ENCODE measurements at regions not wholly inside any gene's neighbourhood (a gene's known extent, or its start where the extent isn't known, plus 50 kb on each side); places are given as distances from the start of the nearest gene placed in this dataset.

DNA sequence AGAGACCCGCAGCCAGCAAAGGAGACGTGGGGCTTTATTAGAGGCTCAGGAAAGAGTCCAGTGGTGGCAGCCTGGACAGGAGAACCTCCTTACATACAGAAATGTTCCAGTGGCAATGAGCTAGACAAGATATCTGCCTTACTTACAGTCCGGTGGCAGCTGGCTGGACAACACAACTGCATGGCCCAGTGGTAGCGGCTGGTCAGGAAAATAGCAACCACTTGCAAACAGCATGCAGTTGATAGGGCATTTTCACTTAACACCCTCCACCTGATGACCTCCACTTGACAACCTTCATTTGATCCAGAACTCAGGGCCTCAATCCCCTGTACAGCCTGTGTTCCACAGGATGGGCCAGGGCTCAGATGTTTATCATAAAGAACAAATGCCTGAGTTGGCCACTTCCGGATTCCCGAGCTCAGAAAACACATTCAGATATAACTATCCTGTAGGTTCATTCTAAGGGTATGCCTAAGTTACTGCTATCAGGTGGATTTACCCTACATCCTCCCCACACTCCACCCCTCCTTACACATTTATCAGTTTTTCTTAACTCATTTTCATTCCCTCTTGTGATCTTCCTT, 63.3 kb upstream of the ITPRID2 start:
- H3K4me1 Mint-ChIP-seq (ENCODE audit: unreplicated experiment), result no peaks in the 10 kb centered on the region
- H3K27ac Mint-ChIP-seq (ENCODE audit: unreplicated experiment), result no peak overlapping the region
- no peak for DNase-seq (ENCODE audit: low spot score)
- H3K36me3 Mint-ChIP-seq (ENCODE audit: low read depth, unreplicated experiment), result no peaks in the 10 kb centered on the region
- H3K27me3 Mint-ChIP-seq (ENCODE audit: unreplicated experiment), result no peaks in the 10 kb centered on the region
- TF ChIP-seq, protein P1, sequence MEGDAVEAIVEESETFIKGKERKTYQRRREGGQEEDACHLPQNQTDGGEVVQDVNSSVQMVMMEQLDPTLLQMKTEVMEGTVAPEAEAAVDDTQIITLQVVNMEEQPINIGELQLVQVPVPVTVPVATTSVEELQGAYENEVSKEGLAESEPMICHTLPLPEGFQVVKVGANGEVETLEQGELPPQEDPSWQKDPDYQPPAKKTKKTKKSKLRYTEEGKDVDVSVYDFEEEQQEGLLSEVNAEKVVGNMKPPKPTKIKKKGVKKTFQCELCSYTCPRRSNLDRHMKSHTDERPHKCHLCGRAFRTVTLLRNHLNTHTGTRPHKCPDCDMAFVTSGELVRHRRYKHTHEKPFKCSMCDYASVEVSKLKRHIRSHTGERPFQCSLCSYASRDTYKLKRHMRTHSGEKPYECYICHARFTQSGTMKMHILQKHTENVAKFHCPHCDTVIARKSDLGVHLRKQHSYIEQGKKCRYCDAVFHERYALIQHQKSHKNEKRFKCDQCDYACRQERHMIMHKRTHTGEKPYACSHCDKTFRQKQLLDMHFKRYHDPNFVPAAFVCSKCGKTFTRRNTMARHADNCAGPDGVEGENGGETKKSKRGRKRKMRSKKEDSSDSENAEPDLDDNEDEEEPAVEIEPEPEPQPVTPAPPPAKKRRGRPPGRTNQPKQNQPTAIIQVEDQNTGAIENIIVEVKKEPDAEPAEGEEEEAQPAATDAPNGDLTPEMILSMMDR (IDR thresholded peaks at IDR 0.05; ENCODE audit: unreplicated experiment), result no peak
- no peaks in the 10 kb centered on the region for H3K9me3 Mint-ChIP-seq (ENCODE audit: unreplicated experiment)
- H3K4me3 Mint-ChIP-seq (ENCODE audit: unreplicated experiment), result no peak overlapping the region

- no peaks in the 10 kb centered on the region for H3K27me3 Mint-ChIP-seq (ENCODE audit: unreplicated experiment)
- no peaks in the 10 kb centered on the region for H3K9me3 Mint-ChIP-seq (ENCODE audit: unreplicated experiment)
- TF ChIP-seq, protein P1 (IDR thresholded peaks at IDR 0.05; ENCODE audit: unreplicated experiment), result no peak
- no peak for DNase-seq (ENCODE audit: low spot score)
- no peaks in the 10 kb centered on the region for H3K36me3 Mint-ChIP-seq (ENCODE audit: low read depth, unreplicated experiment)
- no peak overlapping the region for H3K27ac Mint-ChIP-seq (ENCODE audit: unreplicated experiment)
- H3K4me3 Mint-ChIP-seq (ENCODE audit: unreplicated experiment), result no peak overlapping the region
- H3K4me1 Mint-ChIP-seq (ENCODE audit: unreplicated experiment), result no peaks in the 10 kb centered on the region
Observed at GRCh38 chr2:181829230-181829629, 62.3 kb upstream of the ITPRID2 start.

DNA sequence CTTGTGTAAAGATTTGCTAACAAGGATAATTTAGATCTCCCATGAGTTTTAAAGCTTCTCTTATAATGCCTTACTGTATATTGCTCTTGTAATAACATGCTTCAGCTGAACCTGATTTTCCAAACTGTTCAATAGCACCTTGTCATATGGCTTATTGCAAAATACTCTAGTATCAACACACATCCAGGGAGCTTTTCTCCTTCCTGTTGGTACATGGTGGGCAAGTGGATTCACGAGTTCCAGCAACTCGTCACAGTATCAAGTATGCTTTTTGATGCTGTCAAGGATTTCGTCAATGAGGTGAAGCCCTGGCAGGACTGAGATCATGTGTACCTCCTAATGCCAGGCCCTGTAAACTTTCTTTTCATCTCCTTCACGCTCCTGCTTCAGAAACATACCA, 59.5 kb upstream of the ITPRID2 start:
- no peaks in the 10 kb centered on the region for H3K9me3 Mint-ChIP-seq (ENCODE audit: unreplicated experiment)
- H3K36me3 Mint-ChIP-seq (ENCODE audit: low read depth, unreplicated experiment), result no peaks in the 10 kb centered on the region
- no peak for DNase-seq (ENCODE audit: low spot score)
- no peaks in the 10 kb centered on the region for H3K4me1 Mint-ChIP-seq (ENCODE audit: unreplicated experiment)
- no peaks in the 10 kb centered on the region for H3K27me3 Mint-ChIP-seq (ENCODE audit: unreplicated experiment)
- no peak overlapping the region for H3K4me3 Mint-ChIP-seq (ENCODE audit: unreplicated experiment)
- H3K27ac Mint-ChIP-seq (ENCODE audit: unreplicated experiment), result no peak overlapping the region
- TF ChIP-seq, protein P1 (IDR thresholded peaks at IDR 0.05; ENCODE audit: unreplicated experiment), result no peak

GRCh38 chr2:181836583-181836982, 54.9 kb upstream of the ITPRID2 start:
- Mint-ChIP-seq H3K4me3 (ENCODE audit: unreplicated experiment) (no peak overlapping the region), H3K27ac (ENCODE audit: unreplicated experiment) (no peak overlapping the region), H3K9me3 (ENCODE audit: unreplicated experiment) (no peaks in the 10 kb centered on the region), H3K4me1 (ENCODE audit: unreplicated experiment) (no peaks in the 10 kb centered on the region), H3K36me3 (ENCODE audit: low read depth, unreplicated experiment) (no peaks in the 10 kb centered on the region), H3K27me3 (ENCODE audit: unreplicated experiment) (no peaks in the 10 kb centered on the region)
- TF ChIP-seq, protein P1 (IDR thresholded peaks at IDR 0.05; ENCODE audit: unreplicated experiment), result no peak
- DNase-seq (ENCODE audit: low spot score), result no peak

- TF ChIP-seq, protein P1 (IDR thresholded peaks at IDR 0.05; ENCODE audit: unreplicated experiment), result no peak
- no peak overlapping the region for H3K27ac Mint-ChIP-seq (ENCODE audit: unreplicated experiment)
- no peak for DNase-seq (ENCODE audit: low spot score)
- H3K27me3 Mint-ChIP-seq (ENCODE audit: unreplicated experiment), result no peaks in the 10 kb centered on the region
- H3K36me3 Mint-ChIP-seq (ENCODE audit: low read depth, unreplicated experiment), result no peaks in the 10 kb centered on the region
- H3K4me3 Mint-ChIP-seq (ENCODE audit: unreplicated experiment), result no peak overlapping the region
- H3K4me1 Mint-ChIP-seq (ENCODE audit: unreplicated experiment), result no peaks in the 10 kb centered on the region
- no peaks in the 10 kb centered on the region for H3K9me3 Mint-ChIP-seq (ENCODE audit: unreplicated experiment)
Observed at GRCh38 chr2:181837563-181837962, 54.0 kb upstream of the ITPRID2 start.

All from endothelial cell (in vitro differentiated cells).